ENCODE measurements at regions not wholly inside any gene's neighbourhood (a gene's known extent, or its start where the extent isn't known, plus 50 kb on each side); places are given as distances from the start of the nearest gene placed in this dataset.
A peak's percentile ranks its signal among the peaks of the same experiment; 100 is the strongest.

DNA sequence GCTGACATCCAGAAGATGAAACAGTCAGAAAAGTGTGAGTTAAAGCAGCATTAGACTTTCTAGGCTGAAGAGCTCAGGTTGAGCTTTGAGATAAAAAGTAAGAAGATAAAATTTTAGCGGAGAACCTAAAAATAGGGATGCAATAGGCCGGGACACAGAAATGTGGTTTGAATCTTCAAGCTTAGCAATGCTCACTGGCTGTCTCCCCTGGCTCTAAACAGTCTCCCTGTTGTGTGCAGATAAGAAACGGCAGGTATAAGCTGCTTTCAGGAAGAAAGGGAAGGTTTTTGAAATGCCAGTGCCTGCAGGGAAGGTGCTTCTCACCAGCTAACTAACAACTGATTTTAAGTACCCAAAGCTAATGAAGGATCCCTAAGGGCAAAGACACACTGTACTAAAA, 718.7 kb upstream of the SGO1 start:
- Histone ChIP-seq H2AK5ac (ENCODE audit: low read length) (no peak overlapping the region), H3K23ac (ENCODE audit: low read length) (no peak overlapping the region), H4K8ac (ENCODE audit: low read depth, low read length) (no peak overlapping the region), H3K18ac (ENCODE audit: low read length) (peak overlapping the region; percentile 80), H3K56ac (ENCODE audit: low read length) (peak overlapping the region; percentile 37), H3K4me3 (ENCODE audit: low read length) (no peak overlapping the region), H3K79me1 (ENCODE audit: low read length) (no peaks in the 10 kb centered on the region), H2BK15ac (replicated peaks; ENCODE audit: low read depth) (peak overlapping the region; percentile 57), H2BK120ac (ENCODE audit: low read depth, low read length) (no peak overlapping the region), H3K27me3 (ENCODE audit: insufficient read depth, low read length, poor library complexity) (no peaks in the 10 kb centered on the region), H3K79me2 (ENCODE audit: control insufficient read depth, insufficient read depth, low read length) (no peaks in the 10 kb centered on the region), H3K4me2 (ENCODE audit: low read length) (no peak overlapping the region), H3K4ac (ENCODE audit: low read depth, low read length) (no peak overlapping the region), H3K9ac (ENCODE audit: low read length) (no peak overlapping the region), H2BK5ac (ENCODE audit: low read length) (no peak overlapping the region), H3K36me3 (ENCODE audit: control insufficient read depth, insufficient read depth, low read length) (no peaks in the 10 kb centered on the region), H3K27ac (ENCODE audit: low read depth, low read length) (peak overlapping the region; percentile 4), H3K4me1 (ENCODE audit: control insufficient read depth, low read depth, low read length) (peaks cover 3% of the 10 kb centered on the region), H4K5ac (ENCODE audit: low read length) (no peak overlapping the region)
- no CpG with 5 or more reads among the region's 3 CpGs for WGBS (ENCODE audit: extremely low coverage, insufficient coverage, low lambda C conversion rate)
- peak; percentile 87 for DNase-seq

DNA sequence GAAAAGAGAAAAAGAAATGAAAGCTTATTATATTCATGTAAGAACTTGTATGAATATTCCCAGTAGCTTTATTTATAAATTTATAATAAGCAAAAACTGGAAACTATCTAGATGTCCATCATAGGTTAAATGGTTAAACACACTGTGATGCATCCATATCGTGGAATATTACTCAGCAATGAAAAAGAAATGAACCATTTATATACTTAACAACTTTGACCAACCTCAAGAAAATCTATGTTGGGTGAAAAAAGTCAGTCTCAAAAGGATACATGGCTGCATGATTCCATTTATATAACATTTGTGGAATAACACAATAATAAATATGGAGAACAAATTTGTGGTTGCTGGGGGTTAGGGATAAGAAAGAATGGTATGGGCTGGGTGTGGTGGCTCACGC, 713.0 kb upstream of the SGO1 start:
- H4K8ac ChIP-seq (ENCODE audit: low read depth, low read length): no peak overlapping the region
- H3K4me2 ChIP-seq (ENCODE audit: low read length): no peak overlapping the region
- no peak overlapping the region for H4K5ac ChIP-seq (ENCODE audit: low read length)
- no peak overlapping the region for H2AK5ac ChIP-seq (ENCODE audit: low read length)
- no peak overlapping the region for H2BK5ac ChIP-seq (ENCODE audit: low read length)
- no CpG with 5 or more reads among the region's 2 CpGs for WGBS (ENCODE audit: extremely low coverage, insufficient coverage, low lambda C conversion rate)
- H3K79me2 ChIP-seq (ENCODE audit: control insufficient read depth, insufficient read depth, low read length): no peaks in the 10 kb centered on the region
- no peak overlapping the region for H3K23ac ChIP-seq (ENCODE audit: low read length)
- no peak overlapping the region for H2BK15ac ChIP-seq (replicated peaks; ENCODE audit: low read depth)
- H3K9ac ChIP-seq (ENCODE audit: low read length): no peak overlapping the region
- no peak overlapping the region for H3K27ac ChIP-seq (ENCODE audit: low read depth, low read length)
- H3K36me3 ChIP-seq (ENCODE audit: control insufficient read depth, insufficient read depth, low read length): no peaks in the 10 kb centered on the region
- H3K56ac ChIP-seq (ENCODE audit: low read length): no peak overlapping the region
- no peaks in the 10 kb centered on the region for H3K4me1 ChIP-seq (ENCODE audit: control insufficient read depth, low read depth, low read length)
- DNase-seq: no peak
- H3K18ac ChIP-seq (ENCODE audit: low read length): no peak overlapping the region
- H2BK120ac ChIP-seq (ENCODE audit: low read depth, low read length): no peak overlapping the region
- no peaks in the 10 kb centered on the region for H3K27me3 ChIP-seq (ENCODE audit: insufficient read depth, low read length, poor library complexity)
- H3K79me1 ChIP-seq (ENCODE audit: low read length): no peaks in the 10 kb centered on the region
- no peak overlapping the region for H3K4me3 ChIP-seq (ENCODE audit: low read length)
- H3K4ac ChIP-seq (ENCODE audit: low read depth, low read length): no peak overlapping the region

DNA sequence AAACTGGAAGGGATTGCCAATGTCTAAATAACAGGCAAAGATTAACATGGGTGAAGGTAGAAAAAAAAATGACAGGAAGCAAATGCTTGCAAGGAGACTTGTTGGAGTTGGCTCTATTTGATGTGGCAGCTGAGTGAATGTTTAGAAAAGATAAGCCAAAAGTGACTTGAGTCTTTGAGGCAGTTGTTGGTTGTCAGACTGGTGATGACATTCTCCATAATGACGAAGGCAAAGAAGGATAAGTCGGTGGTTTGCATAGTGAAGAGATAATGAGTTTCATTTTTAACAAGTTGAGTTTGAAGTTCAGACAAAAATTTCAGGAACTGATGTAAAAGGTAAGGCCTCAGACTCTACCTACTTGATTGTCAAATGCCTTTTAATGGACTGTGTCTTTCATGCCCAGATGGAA, 704.1 kb upstream of the SGO1 start:
- Histone ChIP-seq H3K79me1 (ENCODE audit: low read length) (no peaks in the 10 kb centered on the region), H4K8ac (ENCODE audit: low read depth, low read length) (no peak overlapping the region), H3K4me1 (ENCODE audit: control insufficient read depth, low read depth, low read length) (no peaks in the 10 kb centered on the region), H3K27ac (ENCODE audit: low read depth, low read length) (no peak overlapping the region), H3K4me2 (ENCODE audit: low read length) (no peak overlapping the region), H3K36me3 (ENCODE audit: control insufficient read depth, insufficient read depth, low read length) (no peaks in the 10 kb centered on the region), H3K79me2 (ENCODE audit: control insufficient read depth, insufficient read depth, low read length) (no peaks in the 10 kb centered on the region), H3K27me3 (ENCODE audit: insufficient read depth, low read length, poor library complexity) (no peaks in the 10 kb centered on the region), H2BK5ac (ENCODE audit: low read length) (no peak overlapping the region), H2BK120ac (ENCODE audit: low read depth, low read length) (no peak overlapping the region), H3K56ac (ENCODE audit: low read length) (no peak overlapping the region), H2BK15ac (replicated peaks; ENCODE audit: low read depth) (no peak overlapping the region), H4K5ac (ENCODE audit: low read length) (no peak overlapping the region), H3K4me3 (ENCODE audit: low read length) (no peak overlapping the region), H3K4ac (ENCODE audit: low read depth, low read length) (no peak overlapping the region), H2AK5ac (ENCODE audit: low read length) (no peak overlapping the region), H3K18ac (ENCODE audit: low read length) (no peak overlapping the region), H3K9ac (ENCODE audit: low read length) (no peak overlapping the region), H3K23ac (ENCODE audit: low read length) (no peak overlapping the region)
- WGBS (ENCODE audit: extremely low coverage, insufficient coverage, low lambda C conversion rate): no CpG with 5 or more reads among the region's 2 CpGs
- no peak for DNase-seq

DNA sequence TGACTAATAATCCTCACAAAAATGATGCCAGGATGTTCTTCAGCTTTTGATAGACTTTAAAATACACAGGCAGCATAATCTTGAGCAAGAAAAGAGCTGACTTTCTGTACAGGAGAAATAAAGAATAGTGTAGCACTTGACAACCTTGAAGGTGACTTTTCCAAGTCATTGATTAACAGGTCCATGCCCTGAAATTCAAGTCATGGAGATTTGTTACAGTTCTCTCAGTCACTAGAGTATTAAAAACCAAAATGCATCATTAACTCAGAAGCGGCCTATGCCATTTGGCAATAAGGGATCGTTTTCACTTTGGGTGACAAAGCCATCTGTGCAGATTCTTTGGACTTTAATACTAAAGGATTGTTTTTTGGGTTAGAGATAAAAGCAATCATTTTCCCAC, 692.7 kb upstream of the SGO1 start:
- H2BK5ac ChIP-seq (ENCODE audit: low read length): no peak overlapping the region
- H3K79me1 ChIP-seq (ENCODE audit: low read length): no peaks in the 10 kb centered on the region
- H3K56ac ChIP-seq (ENCODE audit: low read length): no peak overlapping the region
- no peak overlapping the region for H2BK120ac ChIP-seq (ENCODE audit: low read depth, low read length)
- H3K4me2 ChIP-seq (ENCODE audit: low read length): no peak overlapping the region
- H3K4me3 ChIP-seq (ENCODE audit: low read length): no peak overlapping the region
- no peak overlapping the region for H2AK5ac ChIP-seq (ENCODE audit: low read length)
- H3K23ac ChIP-seq (ENCODE audit: low read length): no peak overlapping the region
- H3K9ac ChIP-seq (ENCODE audit: low read length): no peak overlapping the region
- no peaks in the 10 kb centered on the region for H3K36me3 ChIP-seq (ENCODE audit: control insufficient read depth, insufficient read depth, low read length)
- no peak overlapping the region for H3K27ac ChIP-seq (ENCODE audit: low read depth, low read length)
- no peak overlapping the region for H4K8ac ChIP-seq (ENCODE audit: low read depth, low read length)
- H3K4me1 ChIP-seq (ENCODE audit: control insufficient read depth, low read depth, low read length): no peaks in the 10 kb centered on the region
- no peak for DNase-seq
- H3K4ac ChIP-seq (ENCODE audit: low read depth, low read length): no peak overlapping the region
- WGBS (ENCODE audit: extremely low coverage, insufficient coverage, low lambda C conversion rate): no CpG with 5 or more reads among the region's 2 CpGs
- H3K27me3 ChIP-seq (ENCODE audit: insufficient read depth, low read length, poor library complexity): no peaks in the 10 kb centered on the region
- H4K5ac ChIP-seq (ENCODE audit: low read length): no peak overlapping the region
- H3K18ac ChIP-seq (ENCODE audit: low read length): no peak overlapping the region
- H3K79me2 ChIP-seq (ENCODE audit: control insufficient read depth, insufficient read depth, low read length): no peaks in the 10 kb centered on the region
- H2BK15ac ChIP-seq (replicated peaks; ENCODE audit: low read depth): no peak overlapping the region

DNA sequence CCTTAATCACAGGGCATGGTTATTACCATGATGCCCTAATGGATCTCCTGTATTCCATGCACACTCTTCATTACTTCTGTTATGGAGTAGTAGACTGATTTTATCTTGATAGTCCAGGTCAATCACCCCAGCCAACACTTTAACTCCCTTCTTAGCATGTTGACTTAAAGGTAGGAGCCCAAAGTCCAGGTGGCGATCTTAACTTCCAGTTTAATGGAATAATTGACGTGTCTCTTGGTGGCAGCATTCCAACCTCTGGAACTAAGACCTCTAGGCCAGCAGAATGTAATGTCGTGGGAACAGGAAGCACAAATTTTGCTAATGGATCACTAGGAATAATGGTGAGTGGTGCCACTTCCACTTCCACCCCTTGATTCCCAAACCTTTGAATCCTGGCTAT, 687.2 kb upstream of the SGO1 start:
- H4K5ac ChIP-seq (ENCODE audit: low read length): no peak overlapping the region
- H3K79me2 ChIP-seq (ENCODE audit: control insufficient read depth, insufficient read depth, low read length): no peaks in the 10 kb centered on the region
- H2AK5ac ChIP-seq (ENCODE audit: low read length): no peak overlapping the region
- no peaks in the 10 kb centered on the region for H3K79me1 ChIP-seq (ENCODE audit: low read length)
- H3K9ac ChIP-seq (ENCODE audit: low read length): no peak overlapping the region
- H3K56ac ChIP-seq (ENCODE audit: low read length): no peak overlapping the region
- no peak for DNase-seq
- H4K8ac ChIP-seq (ENCODE audit: low read depth, low read length): no peak overlapping the region
- H3K4ac ChIP-seq (ENCODE audit: low read depth, low read length): no peak overlapping the region
- no peaks in the 10 kb centered on the region for H3K36me3 ChIP-seq (ENCODE audit: control insufficient read depth, insufficient read depth, low read length)
- H2BK15ac ChIP-seq (replicated peaks; ENCODE audit: low read depth): no peak overlapping the region
- H3K27me3 ChIP-seq (ENCODE audit: insufficient read depth, low read length, poor library complexity): no peaks in the 10 kb centered on the region
- H3K23ac ChIP-seq (ENCODE audit: low read length): no peak overlapping the region
- H3K4me2 ChIP-seq (ENCODE audit: low read length): no peak overlapping the region
- H2BK120ac ChIP-seq (ENCODE audit: low read depth, low read length): no peak overlapping the region
- no peak overlapping the region for H3K4me3 ChIP-seq (ENCODE audit: low read length)
- no peak overlapping the region for H3K18ac ChIP-seq (ENCODE audit: low read length)
- H3K27ac ChIP-seq (ENCODE audit: low read depth, low read length): no peak overlapping the region
- no CpG with 5 or more reads among the region's 3 CpGs for WGBS (ENCODE audit: extremely low coverage, insufficient coverage, low lambda C conversion rate)
- no peaks in the 10 kb centered on the region for H3K4me1 ChIP-seq (ENCODE audit: control insufficient read depth, low read depth, low read length)
- H2BK5ac ChIP-seq (ENCODE audit: low read length): no peak overlapping the region

DNA sequence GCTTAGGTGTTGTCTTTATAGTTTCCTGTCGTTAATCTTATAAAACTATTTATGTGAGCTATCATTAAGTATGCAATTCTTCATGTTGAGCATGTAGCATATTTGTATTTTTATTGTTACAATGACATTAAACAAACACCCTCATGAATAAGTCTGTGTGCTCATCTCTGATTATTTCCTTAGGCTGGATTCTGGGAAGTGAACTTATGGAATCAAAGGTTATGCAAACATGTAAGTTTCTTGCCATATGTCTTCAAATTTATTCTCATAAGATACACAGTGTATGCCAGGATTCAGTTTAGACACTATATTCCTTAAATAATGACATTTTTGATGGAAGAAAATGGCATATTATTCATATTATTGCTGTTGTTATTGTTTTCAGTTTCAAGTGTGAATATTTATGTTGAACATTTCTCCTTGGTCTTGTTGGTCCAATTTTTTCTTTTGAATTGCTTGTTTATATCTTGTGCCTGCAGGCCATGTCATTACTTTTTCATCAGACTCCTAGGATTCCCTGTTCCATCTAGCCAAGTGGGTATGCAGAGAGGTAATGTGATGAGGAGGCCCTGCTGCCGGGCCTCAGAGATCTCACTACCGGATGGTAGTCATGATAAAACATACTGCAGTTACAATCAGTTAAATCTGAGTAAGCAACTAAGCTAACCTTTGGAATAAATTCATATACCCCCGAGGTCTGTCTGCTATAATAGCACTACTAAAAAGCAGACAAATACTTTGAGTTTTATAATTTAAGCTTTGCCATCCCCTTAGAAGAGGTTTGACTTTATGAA, 684.3 kb upstream of the SGO1 start:
- Histone ChIP-seq H2AK5ac (ENCODE audit: low read length) (no peak overlapping the region), H3K4me3 (ENCODE audit: low read length) (no peak overlapping the region), H3K56ac (ENCODE audit: low read length) (no peak overlapping the region), H3K27me3 (ENCODE audit: insufficient read depth, low read length, poor library complexity) (no peaks in the 10 kb centered on the region), H3K36me3 (ENCODE audit: control insufficient read depth, insufficient read depth, low read length) (no peaks in the 10 kb centered on the region), H3K4ac (ENCODE audit: low read depth, low read length) (no peak overlapping the region), H2BK5ac (ENCODE audit: low read length) (no peak overlapping the region), H3K4me1 (ENCODE audit: control insufficient read depth, low read depth, low read length) (no peaks in the 10 kb centered on the region), H3K79me2 (ENCODE audit: control insufficient read depth, insufficient read depth, low read length) (no peaks in the 10 kb centered on the region), H3K79me1 (ENCODE audit: low read length) (no peaks in the 10 kb centered on the region), H3K27ac (ENCODE audit: low read depth, low read length) (no peak overlapping the region), H3K23ac (ENCODE audit: low read length) (no peak overlapping the region), H2BK120ac (ENCODE audit: low read depth, low read length) (no peak overlapping the region), H3K4me2 (ENCODE audit: low read length) (no peak overlapping the region), H3K9ac (ENCODE audit: low read length) (no peak overlapping the region), H4K8ac (ENCODE audit: low read depth, low read length) (no peak overlapping the region), H4K5ac (ENCODE audit: low read length) (no peak overlapping the region), H3K18ac (ENCODE audit: low read length) (no peak overlapping the region), H2BK15ac (replicated peaks; ENCODE audit: low read depth) (no peak overlapping the region)
- DNase-seq: no peak
- no CpG with 5 or more reads among the region's 4 CpGs for WGBS (ENCODE audit: extremely low coverage, insufficient coverage, low lambda C conversion rate)

All from mesendoderm (in vitro differentiated cells).